ENCODE measurements at regions not wholly inside any gene's neighbourhood (a gene's known extent, or its start where the extent isn't known, plus 50 kb on each side); places are given as distances from the start of the nearest gene placed in this dataset.

DNA sequence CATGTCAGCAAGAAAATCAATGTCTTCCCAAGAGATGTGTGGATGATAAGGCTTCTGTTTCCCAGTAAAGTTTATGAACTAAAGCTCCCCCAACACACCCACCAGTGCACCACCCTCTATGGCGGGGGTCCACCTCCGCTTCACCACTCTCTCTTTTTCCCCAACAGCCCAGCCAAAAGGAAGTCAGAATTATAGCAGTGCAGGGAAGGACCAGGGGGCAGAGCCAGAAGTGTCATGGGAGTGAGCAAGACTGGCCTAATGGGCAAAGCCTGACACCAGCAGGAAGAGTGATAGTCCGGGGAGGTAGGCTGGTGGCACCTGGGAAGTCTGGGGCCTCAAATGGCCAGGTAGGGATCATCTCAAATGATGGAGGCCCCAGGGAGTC, 167.7 kb downstream of the ZFP36L2 start:
- TF ChIP-seq CTCF (conservative IDR thresholded peaks at IDR 0.05) = no peak
- no peak for TF ChIP-seq EZH2 (IDR thresholded peaks at IDR 0.05; ENCODE audit: low read depth)

All from PC-9 (cell line).